ENCODE measurements at regions not wholly inside any gene's neighbourhood (a gene's known extent, or its start where the extent isn't known, plus 50 kb on each side); places are given as distances from the start of the nearest gene placed in this dataset.

- TF ChIP-seq, protein P1, sequence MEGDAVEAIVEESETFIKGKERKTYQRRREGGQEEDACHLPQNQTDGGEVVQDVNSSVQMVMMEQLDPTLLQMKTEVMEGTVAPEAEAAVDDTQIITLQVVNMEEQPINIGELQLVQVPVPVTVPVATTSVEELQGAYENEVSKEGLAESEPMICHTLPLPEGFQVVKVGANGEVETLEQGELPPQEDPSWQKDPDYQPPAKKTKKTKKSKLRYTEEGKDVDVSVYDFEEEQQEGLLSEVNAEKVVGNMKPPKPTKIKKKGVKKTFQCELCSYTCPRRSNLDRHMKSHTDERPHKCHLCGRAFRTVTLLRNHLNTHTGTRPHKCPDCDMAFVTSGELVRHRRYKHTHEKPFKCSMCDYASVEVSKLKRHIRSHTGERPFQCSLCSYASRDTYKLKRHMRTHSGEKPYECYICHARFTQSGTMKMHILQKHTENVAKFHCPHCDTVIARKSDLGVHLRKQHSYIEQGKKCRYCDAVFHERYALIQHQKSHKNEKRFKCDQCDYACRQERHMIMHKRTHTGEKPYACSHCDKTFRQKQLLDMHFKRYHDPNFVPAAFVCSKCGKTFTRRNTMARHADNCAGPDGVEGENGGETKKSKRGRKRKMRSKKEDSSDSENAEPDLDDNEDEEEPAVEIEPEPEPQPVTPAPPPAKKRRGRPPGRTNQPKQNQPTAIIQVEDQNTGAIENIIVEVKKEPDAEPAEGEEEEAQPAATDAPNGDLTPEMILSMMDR (IDR thresholded peaks at IDR 0.05), result no peak
- TF ChIP-seq POLR2A (IDR thresholded peaks at IDR 0.05), result no peak
Measured at GRCh38 chr10:128912568-128913311, 554.3 kb upstream of the MGMT start.

Measured in sigmoid colon (tissue), 3 donors.